Stimulated activated CD8-positive, alpha-beta memory T cell treated with anti-CD3 and anti-CD28 coated beads, Interleukin-15, amount 100 ng/mL, for 48 hours (primary cell): ENCODE measurements at regions not wholly inside any gene's neighbourhood (a gene's known extent, or its start where the extent isn't known, plus 50 kb on each side); places are given as distances from the start of the nearest gene placed in this dataset.
"Not testable (repeated sequence)": the region's sequence is repeated elsewhere in the genome, so short reads cannot be mapped to it uniquely, and the experiment has no call there.

ENCODE experiments used
- DNase-seq, 2 donors: peaks; one replicate each; pipeline ENCODE4 v3.0.0-alpha.2; 2020; ENCODE audit warnings: low read depth in 2 of 2

DNA sequence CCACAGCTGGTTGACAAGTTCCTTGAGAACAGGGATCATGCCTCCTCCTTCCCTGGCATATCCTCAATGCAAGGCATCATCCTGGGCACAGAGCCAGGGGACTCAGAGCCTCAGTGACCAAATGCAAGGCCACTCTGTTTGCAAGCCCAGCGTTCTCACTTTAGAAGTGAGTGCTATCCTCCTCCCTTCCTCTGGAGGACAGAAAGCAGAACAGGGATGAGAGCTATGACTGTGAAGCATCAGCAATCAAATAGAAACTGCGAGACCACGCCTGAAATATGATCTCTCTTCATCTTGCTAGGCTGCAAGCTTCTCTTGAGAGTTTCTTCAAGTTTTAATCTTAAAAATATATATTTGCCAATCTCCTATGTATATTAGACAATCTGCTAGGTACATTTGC, 119.8 kb downstream of the LRATD1 start:
- DNase-seq, result no peak

DNA sequence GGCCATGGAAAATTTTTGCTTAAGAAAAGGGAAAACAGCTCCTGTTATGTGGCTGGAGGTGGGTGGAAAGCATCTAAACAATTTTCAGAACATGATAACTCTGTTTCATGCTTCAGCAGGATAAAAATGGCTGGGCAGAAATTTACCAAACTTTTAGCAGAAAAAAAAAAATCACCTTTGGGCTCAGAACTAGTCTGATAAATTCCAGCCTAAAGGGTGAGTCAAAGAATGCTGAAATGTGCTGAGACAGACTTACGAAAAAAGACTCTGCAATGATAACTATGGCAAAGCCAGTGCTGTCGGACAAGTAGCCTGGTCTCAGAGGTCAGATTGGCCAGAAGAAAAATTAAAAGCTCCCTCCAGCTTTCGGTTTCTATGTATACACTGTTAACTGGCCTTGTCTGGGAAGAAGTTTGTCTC, 123.6 kb downstream of the LRATD1 start:
- no peak for DNase-seq

DNA sequence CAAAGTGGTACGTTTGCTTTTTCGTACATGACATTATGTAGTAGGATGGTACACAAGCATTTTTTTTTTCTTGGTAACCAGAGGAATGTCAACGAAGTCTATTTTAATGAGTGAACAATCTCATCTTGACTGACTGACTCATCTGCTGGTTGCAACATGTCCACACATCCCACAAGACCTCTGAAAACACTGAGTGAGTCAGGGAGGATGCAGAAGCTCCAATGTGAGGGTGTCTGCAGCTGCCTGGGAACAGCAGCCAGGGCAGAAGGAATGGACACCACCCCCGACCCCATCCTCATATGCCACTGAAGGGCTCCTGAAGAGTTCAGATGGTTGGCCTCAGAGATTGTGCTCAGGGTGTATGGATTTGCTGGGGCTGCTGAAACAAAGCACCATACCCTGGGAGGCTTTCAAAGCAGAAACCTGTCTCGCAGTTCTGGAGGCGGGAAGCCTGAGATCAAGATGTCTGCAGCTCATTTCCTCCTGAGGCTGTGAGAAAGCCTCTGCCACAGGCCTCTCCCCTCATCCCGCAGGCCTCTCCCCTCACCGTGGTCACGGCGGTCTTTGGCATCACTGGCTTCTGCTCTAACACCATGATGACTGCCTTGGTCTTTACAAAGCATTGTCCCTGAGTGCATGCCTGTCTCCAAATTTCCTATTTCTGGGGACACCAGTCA, 124.6 kb downstream of the LRATD1 start:
- no peak for DNase-seq

DNA sequence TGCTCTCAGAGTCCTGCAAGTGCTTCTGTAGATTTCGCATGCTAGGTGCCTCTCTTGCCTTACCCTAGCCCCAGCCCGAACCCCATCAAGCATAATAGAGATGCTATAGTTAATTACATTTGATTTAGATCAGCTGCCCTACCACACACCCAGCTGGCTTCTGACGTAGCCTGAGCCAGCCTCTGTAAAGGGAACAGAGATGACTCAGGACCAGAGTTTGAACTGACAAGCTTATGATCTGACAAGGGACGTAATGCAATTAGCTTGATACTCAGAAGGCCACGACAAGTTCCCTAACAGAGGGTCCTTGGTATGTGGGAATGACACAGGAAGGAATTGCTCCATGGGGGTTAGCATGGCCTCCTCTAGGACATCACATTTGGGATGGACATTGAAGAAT, 126.6 kb downstream of the LRATD1 start:
- no peak for DNase-seq

DNA sequence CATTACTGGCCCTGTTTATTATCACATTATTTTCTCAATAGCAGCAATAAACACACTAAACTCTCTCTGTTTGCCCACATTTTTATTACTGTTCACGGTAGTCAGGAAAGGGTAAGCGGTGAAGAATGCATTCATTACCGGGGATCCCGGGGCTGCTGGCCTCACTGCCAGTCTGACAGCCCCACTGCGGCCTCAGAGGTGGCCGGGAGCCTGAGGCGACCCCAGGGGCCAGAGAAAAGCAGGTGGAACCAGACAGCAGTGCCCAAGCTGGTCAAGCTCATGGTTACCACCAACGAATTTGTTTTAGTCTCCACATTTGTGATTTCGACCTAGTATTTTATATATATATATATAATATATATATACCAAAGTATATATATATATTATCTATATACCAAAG, 127.7 kb downstream of the LRATD1 start:
- no peak for DNase-seq

DNA sequence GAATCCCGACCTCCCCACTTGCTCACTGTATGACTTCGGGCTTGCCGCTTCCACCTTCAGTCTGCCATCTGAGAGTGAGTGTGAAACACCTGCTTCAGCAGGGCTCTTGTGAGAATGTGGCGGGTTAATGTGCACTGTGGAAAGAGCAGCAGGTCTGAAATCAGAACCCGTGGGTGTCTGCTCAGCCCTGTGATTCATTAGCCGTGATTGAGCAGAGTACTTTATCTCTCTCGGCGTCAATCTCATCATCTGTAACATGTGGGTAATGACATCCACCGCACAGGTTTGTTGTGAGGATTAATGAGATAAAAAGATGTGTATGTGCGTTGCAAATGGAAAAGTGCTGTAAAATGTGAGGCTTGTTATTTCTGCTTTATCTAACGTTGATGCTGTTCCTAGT, 128.6 kb downstream of the LRATD1 start:
- DNase-seq, result no peak

DNA sequence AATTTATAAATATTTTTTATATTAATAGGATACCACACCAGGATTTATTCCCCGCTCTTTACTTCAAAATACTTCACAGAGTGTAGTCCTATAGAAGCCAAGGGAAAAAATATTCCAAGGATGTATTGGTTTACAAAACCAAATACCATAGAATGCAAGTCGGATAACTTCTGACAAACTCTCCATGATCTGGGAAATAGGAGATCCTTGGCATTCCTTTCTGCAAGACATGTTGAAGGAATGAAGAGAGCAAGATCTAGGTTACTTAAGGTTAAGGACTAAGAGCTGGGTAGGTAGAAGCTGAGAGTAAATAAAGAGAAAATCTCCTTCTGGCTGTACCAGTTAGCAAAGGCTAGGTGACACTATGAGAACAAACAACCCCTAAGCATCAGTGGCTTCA, 141.2 kb downstream of the LRATD1 start:
- no peak for DNase-seq

DNA sequence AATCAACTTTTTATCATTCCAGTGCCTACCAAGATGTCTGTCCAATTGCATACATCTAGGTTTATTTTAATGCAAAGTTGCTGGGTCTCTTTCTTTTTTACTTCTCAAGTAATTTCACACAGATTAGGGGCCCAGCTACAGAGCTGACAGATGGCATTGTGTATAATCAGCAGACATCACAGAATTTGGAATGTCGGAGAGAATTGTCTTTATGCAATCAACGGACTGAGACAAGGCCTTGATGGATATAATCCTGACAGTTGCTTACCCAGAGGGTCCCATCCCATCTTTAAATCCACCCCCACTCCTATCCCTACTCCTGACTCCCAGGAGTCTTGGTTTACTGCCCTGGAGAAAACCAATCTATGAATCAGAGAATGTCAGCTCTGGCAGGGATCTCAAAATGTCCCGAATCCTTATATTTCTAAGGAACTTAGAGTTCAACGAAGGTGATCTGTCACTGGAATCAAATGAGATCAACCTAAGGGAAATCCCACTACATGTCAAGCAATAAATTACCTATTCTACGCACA, 142.0 kb downstream of the LRATD1 start:
- DNase-seq, result no peak

DNA sequence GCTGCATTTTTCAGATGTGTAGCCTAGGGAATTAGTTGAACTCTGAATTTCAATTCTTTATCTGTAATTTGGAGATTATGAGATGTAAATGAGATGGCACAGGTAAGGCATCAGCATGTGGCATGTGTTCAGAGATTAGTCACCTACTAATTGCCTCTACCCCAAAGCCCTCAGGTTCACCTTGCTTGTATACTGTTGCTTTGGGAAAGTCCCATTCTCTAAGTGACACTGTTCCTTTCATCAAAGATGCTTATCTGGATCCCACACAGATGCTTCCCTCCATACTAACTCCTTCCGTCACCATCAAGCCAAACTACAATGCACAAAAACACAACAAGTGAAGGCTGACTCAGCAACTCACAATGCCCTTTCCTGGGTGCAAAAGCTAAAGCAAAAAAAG, 143.7 kb downstream of the LRATD1 start:
- no peak for DNase-seq

DNA sequence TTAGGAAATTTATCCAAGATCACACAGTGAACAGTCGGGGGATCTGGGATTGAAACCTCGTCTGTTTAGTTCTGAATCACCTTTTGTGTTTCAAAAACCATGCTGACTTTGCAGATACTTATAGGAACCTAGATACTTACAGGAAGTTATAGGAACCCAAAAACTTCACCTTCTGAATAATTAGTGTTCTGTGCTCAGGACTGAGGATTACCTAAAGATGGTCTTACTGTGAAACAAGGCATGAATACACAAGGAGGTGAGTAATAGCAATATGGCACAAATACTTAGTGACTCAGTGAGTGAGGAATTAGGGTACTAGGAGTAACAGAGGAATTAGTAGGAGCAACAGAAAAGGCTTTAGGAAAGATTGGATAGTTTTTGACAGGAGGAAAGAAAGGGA, 145.5 kb downstream of the LRATD1 start:
- no peak for DNase-seq

DNA sequence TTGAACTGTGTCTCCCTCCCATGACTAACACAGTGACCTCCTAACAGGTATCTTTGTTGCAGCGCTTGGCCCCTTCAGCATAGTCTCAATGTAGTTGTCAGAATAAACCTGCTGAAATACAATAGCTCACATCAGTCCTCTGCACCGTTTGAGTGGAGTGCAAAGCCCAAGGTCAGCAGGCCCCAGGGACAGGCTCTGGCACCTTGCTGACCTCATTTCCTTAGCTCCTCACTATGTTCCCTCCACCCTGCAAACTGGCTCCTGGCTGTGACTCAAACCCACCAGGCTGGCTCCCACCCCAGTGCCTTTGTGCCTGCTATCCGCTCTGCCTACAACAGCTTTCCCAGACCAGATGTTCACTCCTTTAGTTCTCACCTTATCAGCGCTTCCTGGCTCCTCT, 146.7 kb downstream of the LRATD1 start:
- DNase-seq, result no peak

DNA sequence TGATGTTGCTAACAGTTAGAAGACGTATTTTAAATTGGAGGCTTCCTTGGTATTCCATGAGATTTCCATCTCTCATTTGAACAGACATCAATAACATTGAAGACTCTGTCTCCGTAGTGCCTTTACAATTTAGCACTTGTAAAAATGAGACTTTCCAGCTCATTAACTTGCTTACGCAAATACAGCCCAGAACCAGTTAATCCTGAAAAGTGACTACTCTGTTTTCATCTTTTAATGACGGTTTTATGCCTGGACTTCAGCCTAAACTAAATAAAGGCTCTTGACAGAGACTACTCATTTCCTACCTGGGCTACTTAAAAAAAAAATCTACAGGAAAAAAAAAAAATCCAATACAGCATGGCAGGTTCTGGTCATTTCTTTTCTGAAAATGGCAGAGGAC, 148.6 kb downstream of the LRATD1 start:
- DNase-seq, result no peak

DNA sequence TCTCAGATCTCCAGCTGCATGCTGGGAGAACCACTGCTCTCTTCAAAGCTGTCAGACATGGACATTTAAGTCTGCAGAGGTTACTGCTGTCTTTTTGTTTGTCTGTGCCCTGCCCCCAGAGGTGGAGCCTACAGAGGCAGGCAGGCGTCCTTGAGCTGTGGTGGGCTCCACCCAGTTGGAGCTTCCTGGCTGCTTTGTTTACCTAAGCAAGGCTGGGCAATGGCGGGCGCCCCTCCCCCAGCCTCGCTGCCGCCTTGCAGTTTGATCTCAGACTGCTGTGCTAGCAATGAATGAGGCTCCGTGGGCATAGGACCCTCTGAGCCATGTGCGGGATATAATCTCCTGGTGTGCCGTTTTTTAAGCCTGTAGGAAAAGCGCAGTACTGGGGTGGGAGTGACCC, 156.3 kb downstream of the LRATD1 start:
- not testable (repeated sequence) for DNase-seq

DNA sequence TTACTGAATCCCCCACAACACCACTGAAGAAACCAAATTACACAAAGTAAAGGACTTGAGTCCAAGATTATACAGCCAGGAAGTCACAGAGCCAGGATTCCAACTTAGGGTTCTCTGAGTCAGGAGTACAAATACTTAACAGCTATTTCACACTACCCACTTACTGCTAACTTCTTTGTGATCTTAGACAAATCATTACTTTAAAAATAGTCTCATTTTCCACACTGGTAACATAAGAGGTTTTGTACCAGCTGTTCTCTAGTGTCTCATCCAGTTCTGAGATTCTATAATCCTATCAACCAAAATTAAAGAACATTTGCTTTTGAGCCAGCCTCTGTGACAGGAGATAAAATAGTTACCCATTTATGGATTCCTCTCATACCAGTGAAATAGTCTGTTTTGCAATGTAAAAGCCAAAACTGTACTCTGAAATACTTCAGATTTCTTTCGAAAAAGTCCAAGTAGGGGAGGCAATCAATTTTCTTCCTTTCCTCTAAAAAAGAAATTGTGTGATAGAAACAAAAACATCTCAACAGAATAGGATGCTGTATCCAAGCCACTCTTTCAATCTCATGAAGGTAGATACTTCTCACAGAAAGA, 157.6 kb downstream of the LRATD1 start:
- DNase-seq, result no peak

DNA sequence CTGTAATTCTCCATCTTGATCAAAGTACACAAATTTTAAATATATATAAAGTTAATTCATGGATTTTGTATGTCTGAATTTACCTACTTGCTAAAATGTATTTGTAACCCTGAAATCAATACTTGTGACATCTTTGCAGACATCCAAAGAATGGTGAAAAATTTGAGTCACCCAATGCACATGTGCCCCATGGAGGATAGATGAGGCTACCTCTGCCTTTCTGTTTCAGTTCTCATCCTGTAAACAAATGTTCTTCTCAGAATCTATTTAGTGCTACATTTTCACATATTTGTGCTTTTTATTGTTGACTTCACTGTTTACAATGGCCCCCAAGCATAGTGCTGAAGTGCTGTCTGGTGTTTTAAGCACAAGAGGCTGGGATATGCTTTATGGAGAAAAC, 171.5 kb downstream of the LRATD1 start:
- DNase-seq, result no peak

DNA sequence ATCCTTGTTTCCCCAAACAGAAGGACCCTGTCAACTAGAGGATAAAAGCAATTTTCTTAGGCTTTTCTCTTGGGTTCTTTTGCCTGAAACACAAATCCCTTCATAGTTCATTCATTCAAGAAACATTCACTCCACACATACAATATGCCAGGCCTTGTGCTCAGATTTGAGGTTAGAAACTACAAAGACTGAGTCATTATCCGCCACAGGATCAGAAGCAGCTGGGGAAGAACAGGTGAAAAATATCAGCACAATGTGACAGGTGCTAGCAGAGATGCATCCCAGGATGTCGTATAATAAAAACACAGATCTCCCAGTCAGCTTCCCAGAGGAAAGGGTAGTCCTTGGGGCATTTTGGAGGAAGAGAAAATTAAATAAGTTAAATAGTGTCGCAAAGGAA, 172.4 kb downstream of the LRATD1 start:
- DNase-seq, result no peak

DNA sequence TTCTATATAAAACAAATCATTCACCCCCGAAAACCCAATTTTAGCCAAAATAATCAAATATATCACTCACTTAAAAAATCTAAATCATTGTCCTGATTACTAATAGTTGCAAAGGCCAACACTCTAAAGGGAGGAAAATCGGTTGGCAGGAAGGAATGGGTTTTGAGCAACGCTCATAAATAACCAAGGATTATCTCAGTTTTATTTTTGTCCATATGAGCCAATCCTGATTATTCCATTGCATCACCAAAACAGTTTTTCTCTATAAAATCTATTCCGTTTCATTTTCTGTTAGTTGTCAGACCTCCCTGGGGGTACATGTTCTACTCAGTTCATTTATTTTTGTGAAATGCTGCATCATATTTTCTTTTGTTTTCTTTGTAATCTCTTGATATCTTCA, 174.1 kb downstream of the LRATD1 start:
- no peak for DNase-seq

DNA sequence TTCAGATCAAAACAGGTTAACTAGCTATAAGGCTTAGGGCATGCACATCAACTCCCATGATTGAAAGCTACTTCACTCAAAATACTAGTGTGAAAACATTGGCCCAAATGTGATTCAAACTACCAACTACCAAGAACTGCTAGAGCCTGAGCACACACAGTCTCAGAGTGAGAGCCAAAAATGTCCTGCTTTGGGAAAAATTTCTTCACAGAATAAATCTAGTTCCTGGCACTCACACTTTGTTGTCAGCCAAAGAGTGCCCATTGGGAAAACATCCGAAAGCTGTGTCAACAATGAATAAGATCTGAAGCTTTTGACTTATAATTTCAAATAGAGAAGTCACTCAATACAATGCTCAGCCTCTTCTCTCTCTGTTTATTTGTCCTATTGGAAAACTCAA, 182.7 kb downstream of the LRATD1 start:
- no peak for DNase-seq

DNA sequence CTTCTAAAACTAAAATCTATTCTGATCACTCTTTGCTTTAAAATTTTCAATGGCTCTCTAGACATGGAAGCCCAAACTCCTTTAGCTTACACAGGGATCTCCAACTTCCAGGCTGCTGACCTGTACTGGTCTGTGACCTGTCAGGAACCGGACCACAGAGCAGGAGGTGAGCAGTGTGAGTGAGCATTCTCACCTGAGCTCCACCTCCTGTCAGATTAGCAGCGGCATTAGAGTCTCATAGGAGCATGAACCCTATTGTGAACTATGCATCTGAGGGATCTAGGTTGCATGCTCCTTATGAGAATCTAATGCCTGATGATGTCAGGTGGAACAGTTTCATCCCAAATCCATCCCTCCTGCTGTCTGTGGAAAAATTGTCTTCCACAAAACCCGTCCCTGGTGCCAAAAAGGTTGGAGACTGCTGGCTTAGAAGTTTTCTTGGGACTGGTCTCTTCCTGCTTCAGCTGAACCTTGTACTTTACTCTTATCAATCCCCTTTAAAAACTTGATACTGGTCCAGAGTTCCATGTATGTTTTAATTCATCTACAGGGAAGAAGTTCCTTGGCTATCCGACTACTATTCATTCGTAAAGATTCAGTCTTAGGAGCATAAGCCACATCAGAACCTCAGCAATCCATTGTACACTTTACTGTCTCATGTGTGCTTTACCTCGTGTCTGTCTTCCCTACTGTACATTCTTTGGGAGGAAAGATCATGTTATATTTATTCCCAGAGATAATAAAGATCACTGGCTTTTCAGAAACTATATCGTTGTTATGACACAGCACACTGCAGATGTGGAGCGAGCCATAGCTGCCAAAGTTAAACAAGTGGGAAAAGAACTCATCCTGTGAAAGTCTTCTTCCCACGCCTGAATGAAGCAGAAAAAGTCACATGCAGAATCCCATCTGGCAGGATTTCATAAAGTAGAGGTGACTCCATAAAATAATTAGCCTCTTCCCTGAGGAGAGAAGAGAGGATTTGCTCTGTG, 183.8 kb downstream of the LRATD1 start:
- DNase-seq, result no peak

DNA sequence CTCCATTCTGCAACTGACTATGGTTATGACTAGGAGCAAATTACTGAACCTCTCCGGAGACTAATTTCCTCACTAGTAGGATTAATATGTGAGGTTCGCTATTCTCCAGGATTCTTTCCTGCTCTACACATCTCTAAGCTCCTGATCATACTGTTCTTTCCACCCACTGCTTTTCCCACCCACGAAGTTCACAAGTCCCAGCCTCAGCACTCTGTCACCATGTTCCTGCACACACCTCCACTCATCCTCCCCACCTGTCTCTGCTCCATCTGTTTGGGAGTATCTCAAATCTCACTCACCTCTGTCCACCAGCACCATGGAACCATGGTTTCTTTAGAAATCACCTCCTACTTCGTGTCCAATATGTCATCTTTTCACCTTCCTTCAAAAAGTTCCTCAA, 185.3 kb downstream of the LRATD1 start:
- no peak for DNase-seq

DNA sequence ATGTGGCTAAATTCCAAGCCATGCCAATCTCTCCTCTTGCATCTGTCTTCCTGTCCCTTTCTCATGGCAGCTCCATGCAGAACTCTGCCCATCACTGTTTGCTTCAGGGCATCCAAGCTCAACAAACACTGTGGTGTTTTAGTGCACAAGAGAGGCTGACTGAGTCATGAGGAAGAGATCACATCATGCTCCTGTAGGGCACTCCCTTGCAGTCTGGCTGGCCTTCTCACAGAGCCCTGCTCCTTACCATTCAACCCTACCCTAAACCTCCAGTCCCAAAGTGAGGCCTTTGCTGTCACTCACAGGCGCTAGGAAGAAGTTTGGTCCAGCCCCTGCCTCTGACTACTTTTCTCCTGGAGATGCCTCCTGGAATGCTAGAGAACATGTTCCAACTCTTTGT, 194.0 kb downstream of the LRATD1 start:
- DNase-seq, result no peak

DNA sequence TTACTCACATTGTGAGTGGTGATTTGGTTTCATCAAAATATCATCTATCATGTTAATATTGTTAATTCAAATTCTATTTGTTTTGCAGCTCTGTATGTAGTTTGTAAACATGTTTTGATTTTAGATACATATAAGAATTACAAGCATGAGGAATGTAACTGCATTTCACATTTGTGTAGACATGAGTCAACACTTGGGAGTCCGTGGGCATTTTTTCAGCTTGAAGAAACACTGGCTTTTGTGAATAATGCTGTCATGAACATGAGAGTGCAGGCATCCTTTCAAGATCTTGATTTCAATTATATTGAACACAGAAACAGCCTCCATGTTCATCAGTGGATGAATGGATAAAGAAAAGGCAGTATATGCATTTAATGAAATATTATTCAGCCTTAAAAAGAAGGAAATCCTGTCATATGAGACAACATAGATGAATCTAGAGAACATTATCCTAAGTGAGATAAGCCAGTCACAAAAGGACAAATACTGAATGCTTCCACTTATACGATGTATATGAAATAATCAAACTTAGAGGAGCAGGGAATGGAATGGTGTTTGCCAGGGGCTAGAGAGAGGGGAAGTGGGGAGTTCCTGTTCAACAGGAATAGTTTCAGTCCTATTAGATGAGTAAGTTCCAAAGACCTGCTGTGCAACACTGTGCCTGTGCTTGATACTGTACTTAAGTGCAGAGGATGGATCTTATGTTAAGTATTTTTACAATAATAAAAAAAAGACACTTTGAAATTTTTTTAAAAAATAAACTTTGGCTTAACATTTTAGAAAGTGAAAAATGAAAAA, 194.9 kb downstream of the LRATD1 start:
- DNase-seq, result no peak
